HG03521 (cell line): ENCODE measurements at regions not wholly inside any gene's neighbourhood (a gene's known extent, or its start where the extent isn't known, plus 50 kb on each side); places are given as distances from the start of the nearest gene placed in this dataset.
"Not testable (repeated sequence)": the region's sequence is repeated elsewhere in the genome, so short reads cannot be mapped to it uniquely, and the experiment has no call there.

ENCODE experiments used
- ATAC-seq: cut with Tn5 transposase; IDR thresholded peaks from one replicate; pipeline ENCODE4 v1.9.1; 2021; ENCODE audit warnings: mild to moderate bottlenecking, moderate library complexity; ENCODE audit not compliant: unreplicated experiment

DNA sequence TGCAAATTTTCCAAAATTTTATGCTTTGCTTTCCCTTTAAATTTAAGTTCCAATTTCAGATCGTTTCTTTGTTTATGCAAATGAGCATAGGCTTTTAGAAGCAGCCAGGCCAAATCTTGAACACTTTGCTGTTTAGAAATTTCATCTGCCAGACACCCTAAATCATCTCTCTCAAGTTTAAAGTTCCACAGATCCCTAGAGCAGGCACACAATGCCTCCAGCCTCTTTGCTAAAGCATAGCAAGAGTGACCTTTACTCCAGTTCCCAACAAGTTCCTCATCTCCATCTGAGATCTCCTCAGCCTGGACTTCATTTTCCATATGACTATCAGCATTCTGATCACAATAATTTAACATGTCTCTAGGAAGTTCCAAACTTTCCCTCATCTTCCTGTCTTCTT is 254.5 kb downstream of the DLL1 start:
- ATAC-seq, result not testable (repeated sequence)

GRCh38 chr6:170035901-170036304 is 255.0 kb downstream of the DLL1 start:
- no peak for ATAC-seq

DNA sequence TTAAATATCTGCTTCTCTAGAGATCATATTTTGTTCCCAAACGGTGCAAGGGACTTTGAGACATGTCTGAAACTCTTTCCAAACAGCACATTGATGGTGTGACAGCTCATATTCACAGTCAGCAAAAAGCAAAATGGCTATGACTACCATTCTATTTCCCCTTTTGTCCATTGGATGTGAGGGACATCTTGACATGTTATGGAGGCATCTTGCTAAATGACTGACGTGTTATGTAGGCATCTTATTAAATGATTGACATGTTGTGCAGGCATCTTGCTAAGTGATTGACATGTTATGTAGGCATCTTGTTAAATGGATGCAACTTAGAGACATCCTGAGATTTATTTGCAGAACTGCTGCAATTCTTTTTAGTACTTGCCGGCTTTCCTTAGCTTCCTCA is 255.8 kb downstream of the DLL1 start:
- no peak for ATAC-seq

DNA sequence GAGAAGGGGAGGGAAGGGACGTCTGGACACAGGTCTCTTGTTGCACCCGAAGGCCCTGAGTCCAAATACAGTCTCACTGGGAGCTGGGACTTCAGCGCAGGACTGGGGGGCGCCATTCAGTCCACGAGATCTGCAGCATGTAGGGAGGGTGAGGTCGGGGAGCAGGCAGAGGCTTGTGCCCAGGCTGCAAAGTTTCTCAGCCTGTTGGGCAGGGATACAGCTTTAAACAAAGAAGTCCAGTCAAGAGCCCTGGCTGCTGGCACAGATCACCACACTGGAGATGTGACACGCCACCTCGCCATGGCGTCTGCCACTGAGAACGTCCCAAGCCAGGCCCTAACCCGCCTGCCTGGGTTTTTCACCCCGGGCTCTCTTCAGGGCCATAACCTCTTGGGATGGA is 256.6 kb downstream of the DLL1 start:
- no peak for ATAC-seq

DNA sequence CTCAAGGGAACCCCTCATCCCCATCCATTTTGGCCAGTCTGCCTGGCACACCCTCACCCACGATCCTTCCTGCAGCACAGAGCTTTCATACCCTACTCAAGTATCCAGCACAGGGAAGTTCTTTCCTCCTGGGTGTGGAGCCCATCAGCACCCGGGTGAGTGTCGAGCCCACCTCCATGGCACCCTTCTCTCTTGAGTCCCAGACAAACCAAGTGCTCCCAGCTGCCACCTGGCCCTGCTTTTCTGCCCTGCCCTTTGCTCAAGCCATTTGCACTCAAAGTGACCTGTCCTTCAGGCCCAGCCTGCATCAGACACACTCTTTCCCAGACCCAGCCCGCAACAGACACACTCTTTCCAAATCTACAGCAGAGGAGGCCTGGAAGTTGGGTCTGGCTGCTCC is 257.2 kb downstream of the DLL1 start:
- no peak for ATAC-seq

GRCh38 chr6:170032706-170033309 is 258.1 kb downstream of the DLL1 start:
- no peak for ATAC-seq

DNA sequence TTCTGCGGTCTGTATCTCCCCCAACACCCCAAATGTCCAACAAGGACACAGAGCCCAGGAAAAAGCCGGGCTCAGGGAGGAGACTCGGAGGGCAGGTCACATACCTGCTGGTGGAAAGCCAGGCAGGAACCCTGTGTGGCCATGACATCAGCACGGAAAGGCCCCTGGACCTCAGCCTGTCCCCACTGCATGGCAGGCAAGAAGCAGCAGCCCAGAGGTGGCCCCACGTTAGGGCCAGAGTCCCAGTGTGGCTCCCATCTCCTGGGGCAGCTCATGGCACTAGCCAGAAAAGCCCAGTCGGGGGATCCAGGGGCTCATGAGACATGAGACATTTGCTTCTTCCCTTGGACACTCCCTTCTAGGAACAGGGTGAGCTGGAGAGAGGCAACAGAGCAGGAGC is 258.7 kb downstream of the DLL1 start:
- ATAC-seq, result no peak

DNA sequence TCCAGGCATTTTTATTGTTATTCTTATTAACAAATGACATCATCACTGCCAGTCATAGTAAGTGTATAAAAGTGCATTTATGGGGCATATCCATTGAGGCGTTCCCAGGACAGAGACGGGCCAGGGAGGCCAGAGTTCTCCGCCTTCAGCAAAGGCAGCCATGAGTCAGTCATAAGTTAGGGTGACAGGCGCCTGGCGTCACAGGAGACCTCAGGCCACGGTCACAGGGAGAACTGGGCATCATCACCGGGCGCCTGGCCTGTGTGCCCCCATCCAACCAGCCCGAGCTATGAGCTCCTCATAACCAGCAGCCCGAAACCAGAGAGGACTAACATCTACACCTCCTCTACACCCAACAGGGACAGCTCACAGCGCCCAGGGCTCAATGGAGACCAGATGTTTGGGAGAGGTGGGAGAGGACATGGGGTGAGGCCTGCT is 259.2 kb downstream of the DLL1 start:
- no peak for ATAC-seq

- no peak for ATAC-seq
Measured at GRCh38 chr6:170030821-170031471, 259.9 kb downstream of the DLL1 start.

DNA sequence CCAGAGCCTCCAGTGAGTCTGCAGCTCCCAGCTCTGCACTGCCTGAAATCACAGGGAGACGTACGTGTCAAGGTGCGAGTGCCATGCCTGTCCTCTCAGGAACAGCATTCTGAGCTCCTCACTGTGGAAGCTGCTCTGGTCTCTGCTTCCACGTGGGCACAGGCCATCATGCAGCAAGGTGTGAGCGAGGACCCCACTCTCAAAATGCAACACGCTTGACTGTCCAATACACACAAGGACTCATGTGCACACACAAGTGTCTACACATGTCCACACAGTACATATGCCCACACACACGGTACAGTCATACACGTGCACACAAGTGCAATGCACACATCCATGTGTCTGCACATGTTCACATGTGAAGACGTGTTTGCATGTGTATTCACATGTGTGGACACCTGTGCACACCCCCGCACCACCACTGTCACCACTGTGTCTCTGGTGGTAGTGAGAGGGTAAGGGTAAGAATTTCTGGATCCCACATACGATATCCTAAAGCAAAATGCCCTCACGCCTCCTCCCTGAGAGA is 260.5 kb downstream of the DLL1 start:
- ATAC-seq, result no peak

- ATAC-seq, result no peak
Measured at GRCh38 chr6:170029416-170030283, 261.2 kb downstream of the DLL1 start.

- ATAC-seq, result no peak
Measured at GRCh38 chr6:170028629-170029345, 262.1 kb downstream of the DLL1 start.

- ATAC-seq, result no peak
Measured at GRCh38 chr6:170027647-170028043, 263.2 kb downstream of the DLL1 start.

- no peak for ATAC-seq
Measured at GRCh38 chr6:170026751-170027646, 263.9 kb downstream of the DLL1 start.

GRCh38 chr6:170025935-170026750 is 264.7 kb downstream of the DLL1 start:
- ATAC-seq, result no peak

DNA sequence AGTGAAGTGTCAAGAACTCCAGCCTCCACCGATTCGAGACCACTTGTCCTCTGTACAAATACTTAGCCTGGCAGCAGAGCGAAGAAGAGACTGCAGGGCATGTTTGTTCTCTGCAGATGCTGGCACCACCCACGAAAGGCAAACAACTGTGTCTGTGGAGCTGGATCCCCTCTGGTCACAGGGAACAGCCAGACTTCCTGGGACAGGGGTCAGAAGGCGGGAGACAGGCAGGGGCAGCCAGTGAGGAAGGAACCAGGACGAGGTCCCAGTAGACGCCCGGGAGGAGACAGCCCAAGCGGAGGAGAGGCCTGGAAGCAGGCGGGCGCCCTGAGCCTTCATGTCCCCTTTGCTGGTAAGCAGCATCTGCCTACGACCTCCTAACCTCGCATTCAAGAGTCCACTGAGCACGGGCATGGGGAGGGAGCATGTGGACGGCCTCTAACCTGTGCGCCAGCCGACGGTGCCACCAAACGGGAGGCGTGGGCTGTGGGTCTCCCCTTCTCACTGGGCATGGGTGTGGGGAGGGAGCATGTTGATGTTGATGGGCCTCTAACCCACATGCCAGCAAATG is 265.5 kb downstream of the DLL1 start:
- ATAC-seq, result no peak

DNA sequence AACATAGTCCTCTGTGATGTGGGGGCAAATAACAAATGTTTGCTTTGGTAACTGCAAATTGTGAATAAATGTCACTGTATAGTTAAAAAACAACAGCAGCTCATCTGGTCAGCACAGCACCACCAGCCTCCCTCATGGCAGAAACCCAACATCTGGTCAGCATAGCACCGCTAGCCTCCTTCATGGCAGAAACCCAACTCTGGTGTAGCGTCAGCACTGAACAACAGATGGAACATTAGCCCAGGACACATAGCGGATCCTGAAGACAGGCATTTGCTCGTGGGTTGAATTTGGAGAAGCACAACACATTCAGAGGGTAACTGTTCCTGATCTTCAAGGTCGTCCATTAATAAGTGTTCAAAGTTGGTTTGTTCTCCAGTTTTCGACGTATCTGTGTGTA is 265.9 kb downstream of the DLL1 start:
- ATAC-seq, result no peak

- ATAC-seq, result no peak
Measured at GRCh38 chr6:170023620-170024521, 267.0 kb downstream of the DLL1 start.
